PC-9 (cell line): ENCODE measurements at regions not wholly inside any gene's neighbourhood (a gene's known extent, or its start where the extent isn't known, plus 50 kb on each side); places are given as distances from the start of the nearest gene placed in this dataset.

Experiments used
- BruUV-seq: library from RNA; stranded (reverse); fragments of 400-500 nt; replicated peaks from 2 replicates; lab custom pipeline; 2021; lab: Mats Ljungman, UMichigan
- CTCF ChIA-PET: fragments of 300-600 bp; sonication (Branson Sonifier 250); formaldehyde crosslinking; loops from one replicate; lab custom pipeline; 2022; ENCODE audit warnings: antibody characterized with exemption; lab: Charles Lee
- POLR2A ChIA-PET: fragments of 300-600 bp; sonication (Branson Sonifier 250); formaldehyde crosslinking; loops from one replicate; lab custom pipeline; 2022; ENCODE audit warnings: antibody characterized with exemption; ENCODE audit not compliant: unreplicated experiment; lab: Charles Lee
- DNase-seq, 2 experiments: peaks; one replicate each; pipeline versions ENCODE4 v3.0.0 to v3.0.0-alpha.2; 2015 to 2022; ENCODE audit warnings: mixed read lengths in 1 of 2
- H2AFZ ChIP-seq: fragments of 200-600 bp; sonication (generic); 2 replicates; pipeline ENCODE4 v1.8.1; 2017; ENCODE audit warnings: antibody characterized with exemption
- H3F3A ChIP-seq: fragments of 200-600 bp; sonication (generic); 2 replicates; pipeline ENCODE4 v1.8.1; 2017; ENCODE audit warnings: antibody characterized with exemption, mild to moderate bottlenecking, low read depth; ENCODE audit not compliant: insufficient read depth
- H3K27ac ChIP-seq: fragments of 200-600 bp; sonication (generic); 2 replicates; pipeline ENCODE4 v1.6.1; 2016; ENCODE audit warnings: mixed run types
- H3K27me3 ChIP-seq: fragments of 200-600 bp; sonication (generic); 2 replicates; pipeline ENCODE4 v1.6.1; 2016; ENCODE audit warnings: low read depth, mixed run types; ENCODE audit not compliant: insufficient read depth
- H3K36me3 ChIP-seq: fragments of 200-600 bp; sonication (generic); 2 replicates; pipeline ENCODE4 v1.6.1; 2016; ENCODE audit warnings: low read depth, mixed run types
- H3K4me1 ChIP-seq: fragments of 200-600 bp; sonication (generic); replicated peaks from 2 replicates; pipeline ENCODE4 v1.6.1; 2016; ENCODE audit warnings: mixed run types; ENCODE audit not compliant: insufficient read depth
- H3K4me2 ChIP-seq: fragments of 200-600 bp; sonication (generic); 2 replicates; pipeline ENCODE4 v1.6.1; 2017; ENCODE audit warnings: mixed run types
- H3K4me3 ChIP-seq: fragments of 200-600 bp; sonication (generic); 2 replicates; pipeline ENCODE4 v1.6.1; 2016; ENCODE audit warnings: mixed run types
- H3K79me2 ChIP-seq: fragments of 200-600 bp; sonication (generic); 2 replicates; pipeline ENCODE4 v1.6.1; 2017; ENCODE audit warnings: low read depth, mixed run types
- H3K9me2 ChIP-seq: fragments of 200-600 bp; sonication (generic); 2 replicates; pipeline ENCODE4 v1.8.1; 2017; ENCODE audit warnings: mild to moderate bottlenecking; ENCODE audit not compliant: insufficient read depth
- H3K9me3 ChIP-seq: fragments of 200-600 bp; sonication (generic); 2 replicates; pipeline ENCODE4 v1.8.1; 2016; ENCODE audit warnings: low read depth; ENCODE audit not compliant: insufficient read depth
- H4K20me1 ChIP-seq: fragments of 200-600 bp; sonication (generic); 2 replicates; pipeline ENCODE4 v1.8.1; 2017; ENCODE audit not compliant: insufficient read depth
- CTCF ChIP-seq: fragments of 200-600 bp; sonication (generic); conservative IDR thresholded peaks from 2 replicates; pipeline ENCODE4 v1.6.1; 2017; ENCODE audit warnings: mixed run types, antibody characterized with exemption, mild to moderate bottlenecking, moderate library complexity
- EZH2 ChIP-seq: fragments of 200-600 bp; sonication (generic); IDR thresholded peaks from 2 replicates; pipeline ENCODE4 v1.8.0; 2017; ENCODE audit warnings: antibody characterized with exemption, low read depth
- intact Hi-C: fragments of 100-400 bp; cut with micrococcal nuclease; formaldehyde crosslinking; loops from one replicate; pipeline ENCODE4 v1.10.0; 2022; ENCODE audit not compliant: unreplicated experiment

- no peak overlapping the region for H3K4me2 ChIP-seq
- intact Hi-C loops, result no loop called here
- no peaks in the 10 kb centered on the region for H3K36me3 ChIP-seq
- no TSS peak for BruUV-seq
- no peaks in the 10 kb centered on the region; the same call in 1 of the 2 replicates for H3K9me2 ChIP-seq
- no peak overlapping the region for H3K4me3 ChIP-seq
- H3K9me3 ChIP-seq, result no peaks in the 10 kb centered on the region
- no peaks in the 10 kb centered on the region for H3F3A ChIP-seq
- no peaks in the 10 kb centered on the region for H3K4me1 ChIP-seq
- no peaks in the 10 kb centered on the region for H3K79me2 ChIP-seq
- CTCF ChIA-PET, result no interaction called here
- H4K20me1 ChIP-seq, result no peaks in the 10 kb centered on the region
- TF ChIP-seq CTCF (no peak), EZH2 (no peak)
- no peak overlapping the region for H2AFZ ChIP-seq
- no peak overlapping the region for H3K27ac ChIP-seq
- POLR2A ChIA-PET, result no interaction called here
- no peak for DNase-seq
- no peaks in the 10 kb centered on the region for H3K27me3 ChIP-seq
Observed at GRCh38 chr7:121748546-121748945, 124.4 kb upstream of the PTPRZ1 start.

GRCh38 chr7:121745856-121746255 lies 127.1 kb upstream of the PTPRZ1 start:
- CTCF ChIA-PET, result no interaction called here

GRCh38 chr7:121744877-121745276 lies 128.1 kb upstream of the PTPRZ1 start:
- Histone ChIP-seq H3K9me2 (no peaks in the 10 kb centered on the region; the same call in 1 of the 2 replicates), H3K27me3 (no peaks in the 10 kb centered on the region), H2AFZ (no peak overlapping the region), H3K4me2 (no peak overlapping the region), H3K4me3 (no peak overlapping the region), H3F3A (no peaks in the 10 kb centered on the region), H4K20me1 (no peaks in the 10 kb centered on the region), H3K4me1 (no peaks in the 10 kb centered on the region), H3K79me2 (no peaks in the 10 kb centered on the region), H3K27ac (no peak overlapping the region), H3K36me3 (no peaks in the 10 kb centered on the region), H3K9me3 (no peaks in the 10 kb centered on the region)
- no TSS peak for BruUV-seq
- intact Hi-C loops, result no loop called here
- POLR2A ChIA-PET, result interaction anchor here (0.6 kb wide), 1 partner anchor 27 kb away, joined by 3 read pairs; no protein-coding TSS in a partner anchor
- TF ChIP-seq EZH2, result no peak
- no peak for TF ChIP-seq CTCF
- CTCF ChIA-PET, result no interaction called here
- DNase-seq, result no peak

More at GRCh38 chr7:121745856-121746255, 127.1 kb upstream of the PTPRZ1 start:
- DNase-seq, result no peak
- H3K79me2 ChIP-seq, result no peaks in the 10 kb centered on the region
- BruUV-seq, result no TSS peak
- H3K27me3 ChIP-seq, result no peaks in the 10 kb centered on the region
- H3K4me2 ChIP-seq, result no peak overlapping the region
- H2AFZ ChIP-seq, result no peak overlapping the region
- no peak overlapping the region for H3K27ac ChIP-seq
- H3K9me3 ChIP-seq, result no peaks in the 10 kb centered on the region
- no peaks in the 10 kb centered on the region for H3F3A ChIP-seq
- H3K9me2 ChIP-seq, result no peaks in the 10 kb centered on the region; the same call in 1 of the 2 replicates
- no peaks in the 10 kb centered on the region for H3K4me1 ChIP-seq
- no peak overlapping the region for H3K4me3 ChIP-seq
- TF ChIP-seq EZH2 (no peak), CTCF (no peak)
- intact Hi-C loops, result no loop called here
- no peaks in the 10 kb centered on the region for H4K20me1 ChIP-seq
- POLR2A ChIA-PET, result no interaction called here
- H3K36me3 ChIP-seq, result no peaks in the 10 kb centered on the region
